ENCODE measurements at regions not wholly inside any gene's neighbourhood (a gene's known extent, or its start where the extent isn't known, plus 50 kb on each side); places are given as distances from the start of the nearest gene placed in this dataset.
A peak's percentile ranks its signal among the peaks of the same experiment; 100 is the strongest.

- WGBS, result 62% methylated on average over 4 of the region's 4 CpGs
- Histone ChIP-seq H3K36me3 (no peaks in the 10 kb centered on the region), H3K4me1 (no peaks in the 10 kb centered on the region), H3K4me3 (no peak overlapping the region), H3K27ac (replicated peaks in 1 of 4) (no peak overlapping the region), H3K9me3 (no peaks in the 10 kb centered on the region), H3K27me3 (peaks cover 0 to 3% (median 0%) of the 10 kb centered on the region in 4 donors)
- intact Hi-C loops (cut with DNase I), result no loop called here
- no peak for TF ChIP-seq POLR2A (IDR thresholded peaks at IDR 0.05; ENCODE audit: low read depth)
- no peak for TF ChIP-seq EP300 (IDR thresholded peaks at IDR 0.05)
- no peak for TF ChIP-seq CTCF (IDR thresholded peaks at IDR 0.05)
- no peak for TF ChIP-seq POLR2AphosphoS5 (IDR thresholded peaks at IDR 0.05)
- DNase-seq (ENCODE audit: extremely low spot score), result peak; percentile 64
Observed at GRCh38 chr12:128007250-128007649, 259.7 kb upstream of the TMEM132C start.

GRCh38 chr12:128008341-128008740 lies 258.6 kb upstream of the TMEM132C start:
- WGBS, result 49% methylated on average over 3 of the region's 3 CpGs
- no peak overlapping the region for H3K4me3 ChIP-seq
- no peaks in the 10 kb centered on the region for H3K9me3 ChIP-seq
- H3K4me1 ChIP-seq, result no peaks in the 10 kb centered on the region
- no peak for TF ChIP-seq POLR2A (IDR thresholded peaks at IDR 0.05; ENCODE audit: low read depth)
- no peak for TF ChIP-seq CTCF (IDR thresholded peaks at IDR 0.05)
- no peak for TF ChIP-seq EP300 (IDR thresholded peaks at IDR 0.05)
- no peak for TF ChIP-seq POLR2AphosphoS5 (IDR thresholded peaks at IDR 0.05)
- H3K36me3 ChIP-seq, result no peaks in the 10 kb centered on the region
- H3K27ac ChIP-seq (replicated peaks in 1 of 4), result no peak overlapping the region
- H3K27me3 ChIP-seq, result peaks cover 0 to 3% (median 0%) of the 10 kb centered on the region in 4 donors
- intact Hi-C loops (cut with DNase I), result no loop called here
- DNase-seq (ENCODE audit: extremely low spot score), result peak; percentile 26

- intact Hi-C loops (cut with DNase I), result no loop called here
- DNase-seq (ENCODE audit: extremely low spot score), result peak; percentile 89
- 74% methylated on average over 7 of the region's 8 CpGs for WGBS
- Histone ChIP-seq H3K27me3 (peaks cover 0 to 3% (median 0%) of the 10 kb centered on the region in 4 donors), H3K4me1 (no peaks in the 10 kb centered on the region), H3K9me3 (no peaks in the 10 kb centered on the region), H3K36me3 (no peaks in the 10 kb centered on the region), H3K27ac (replicated peaks in 1 of 4) (no peak overlapping the region), H3K4me3 (no peak overlapping the region)
- no peak for TF ChIP-seq CTCF (IDR thresholded peaks at IDR 0.05)
Observed at GRCh38 chr12:128009108-128009507, 257.9 kb upstream of the TMEM132C start.

GRCh38 chr12:128012110-128012509 lies 254.9 kb upstream of the TMEM132C start:
- Histone ChIP-seq H3K9me3 (no peaks in the 10 kb centered on the region), H3K36me3 (no peaks in the 10 kb centered on the region), H3K4me1 (no peaks in the 10 kb centered on the region), H3K27me3 (peaks cover 0 to 3% (median 0%) of the 10 kb centered on the region in 4 donors), H3K4me3 (no peak overlapping the region), H3K27ac (replicated peaks in 1 of 4) (no peak overlapping the region)
- intact Hi-C loops (cut with DNase I), result no loop called here
- peak; percentile 14 for DNase-seq (ENCODE audit: extremely low spot score)
- TF ChIP-seq EP300 (IDR thresholded peaks at IDR 0.05), result no peak
- TF ChIP-seq POLR2A (IDR thresholded peaks at IDR 0.05; ENCODE audit: low read depth), result no peak
- TF ChIP-seq CTCF (IDR thresholded peaks at IDR 0.05), result no peak
- TF ChIP-seq POLR2AphosphoS5 (IDR thresholded peaks at IDR 0.05), result no peak

- Histone ChIP-seq H3K4me3 (no peak overlapping the region), H3K36me3 (no peaks in the 10 kb centered on the region), H3K9me3 (no peaks in the 10 kb centered on the region), H3K4me1 (no peaks in the 10 kb centered on the region), H3K27ac (replicated peaks in 1 of 4) (no peak overlapping the region), H3K27me3 (peaks cover 0 to 3% (median 0%) of the 10 kb centered on the region in 4 donors)
- WGBS, result 63% methylated on average over 3 of the region's 3 CpGs
- DNase-seq (ENCODE audit: extremely low spot score), result no peak
- intact Hi-C loops (cut with DNase I), result no loop called here
- TF ChIP-seq POLR2A (IDR thresholded peaks at IDR 0.05; ENCODE audit: low read depth), result no peak
- TF ChIP-seq CTCF (IDR thresholded peaks at IDR 0.05), result no peak
- TF ChIP-seq POLR2AphosphoS5 (IDR thresholded peaks at IDR 0.05), result no peak
- no peak for TF ChIP-seq EP300 (IDR thresholded peaks at IDR 0.05)
Observed at GRCh38 chr12:128015276-128015675, 251.7 kb upstream of the TMEM132C start.
